Peyer's patch (tissue), 4 donors: ENCODE measurements at regions not wholly inside any gene's neighbourhood (a gene's known extent, or its start where the extent isn't known, plus 50 kb on each side); places are given as distances from the start of the nearest gene placed in this dataset.
"Not testable (repeated sequence)": the region's sequence is repeated elsewhere in the genome, so short reads cannot be mapped to it uniquely, and the experiment has no call there.

Source experiments
- DNase-seq, 3 donors: peaks; one replicate each; pipeline ENCODE4 v3.0.0-alpha.2; 2017 to 2019
- H3K27ac ChIP-seq, 4 donors: fragments of 200-600 bp; sonication (generic); one replicate each; pipeline ENCODE4 v1.5.1; 2016 to 2019
- H3K27me3 ChIP-seq, 2 donors: fragments of 200-600 bp; sonication (generic); one replicate each; pipeline ENCODE4 v1.5.1; 2019
- H3K36me3 ChIP-seq, 3 donors: fragments of 200-600 bp; sonication (generic); one replicate each; pipeline ENCODE4 v1.5.1; 2016 to 2019
- H3K4me1 ChIP-seq, 4 donors: fragments of 200-600 bp; sonication (generic); one replicate each; pipeline ENCODE4 v1.5.1; 2016 to 2019
- H3K4me3 ChIP-seq, 4 donors: fragments of 200-600 bp; sonication (generic); 1 replicate in 3 of 4; 2 replicates in 1 of 4; pipeline ENCODE4 v1.5.1; 2016 to 2019; ENCODE audit warnings: mild to moderate bottlenecking in 1 of 4
- H3K9me3 ChIP-seq, 4 donors: fragments of 200-600 bp; sonication (generic); one replicate each; pipeline ENCODE4 v1.5.1; 2016 to 2019; ENCODE audit warnings: mild to moderate bottlenecking in 1 of 4
- POLR2A ChIP-seq, 2 donors: fragments of 450-650 bp; IDR thresholded peaks; one replicate each; pipeline ENCODE4 v1.5.1; 2017; ENCODE audit warnings: antibody characterized with exemption in 2 of 2, mild to moderate bottlenecking in 2 of 2, moderate library complexity in 2 of 2
- TF ChIP-seq, protein P1 (sequence below), 6 experiments: fragments of 450-650 bp in 4 of 6; fragments of 200-600 bp in 2 of 6; sonication (generic) in 1 of 6; IDR thresholded peaks; one replicate each; pipeline ENCODE4 v1.5.1; 2017 to 2019; ENCODE audit warnings: antibody characterized with exemption in 6 of 6, mild to moderate bottlenecking in 3 of 6, moderate library complexity in 1 of 6

DNA sequence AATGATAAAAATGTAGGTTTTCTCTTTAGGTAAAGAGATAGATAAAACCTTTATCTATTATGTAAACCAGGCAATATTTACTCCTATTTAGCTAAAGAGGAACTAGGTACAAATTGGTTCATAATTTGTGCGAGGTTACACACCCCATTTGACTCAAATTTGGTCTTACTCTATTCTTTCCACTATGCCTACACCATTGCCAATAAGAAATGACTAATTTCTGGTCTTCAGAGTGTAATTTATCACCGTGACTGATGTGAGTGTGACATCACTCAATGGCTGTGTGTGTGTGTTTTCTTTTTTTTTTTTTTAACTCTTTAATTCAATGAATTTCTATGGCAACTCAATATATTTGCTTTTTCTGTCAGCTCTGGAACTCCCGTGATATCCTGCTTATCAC lies 955.8 kb downstream of the TDRD15 start:
- Histone ChIP-seq H3K27me3 (no peaks in the 10 kb centered on the region), H3K9me3 (no peaks in the 10 kb centered on the region), H3K36me3 (no peaks in the 10 kb centered on the region), H3K27ac (no peak overlapping the region), H3K4me1 (no peaks in the 10 kb centered on the region), H3K4me3 (no peak overlapping the region)
- TF ChIP-seq, protein P1, sequence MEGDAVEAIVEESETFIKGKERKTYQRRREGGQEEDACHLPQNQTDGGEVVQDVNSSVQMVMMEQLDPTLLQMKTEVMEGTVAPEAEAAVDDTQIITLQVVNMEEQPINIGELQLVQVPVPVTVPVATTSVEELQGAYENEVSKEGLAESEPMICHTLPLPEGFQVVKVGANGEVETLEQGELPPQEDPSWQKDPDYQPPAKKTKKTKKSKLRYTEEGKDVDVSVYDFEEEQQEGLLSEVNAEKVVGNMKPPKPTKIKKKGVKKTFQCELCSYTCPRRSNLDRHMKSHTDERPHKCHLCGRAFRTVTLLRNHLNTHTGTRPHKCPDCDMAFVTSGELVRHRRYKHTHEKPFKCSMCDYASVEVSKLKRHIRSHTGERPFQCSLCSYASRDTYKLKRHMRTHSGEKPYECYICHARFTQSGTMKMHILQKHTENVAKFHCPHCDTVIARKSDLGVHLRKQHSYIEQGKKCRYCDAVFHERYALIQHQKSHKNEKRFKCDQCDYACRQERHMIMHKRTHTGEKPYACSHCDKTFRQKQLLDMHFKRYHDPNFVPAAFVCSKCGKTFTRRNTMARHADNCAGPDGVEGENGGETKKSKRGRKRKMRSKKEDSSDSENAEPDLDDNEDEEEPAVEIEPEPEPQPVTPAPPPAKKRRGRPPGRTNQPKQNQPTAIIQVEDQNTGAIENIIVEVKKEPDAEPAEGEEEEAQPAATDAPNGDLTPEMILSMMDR (IDR thresholded peaks at IDR 0.05), result no peak
- no peak for TF ChIP-seq POLR2A (IDR thresholded peaks at IDR 0.05)
- no peak for DNase-seq

DNA sequence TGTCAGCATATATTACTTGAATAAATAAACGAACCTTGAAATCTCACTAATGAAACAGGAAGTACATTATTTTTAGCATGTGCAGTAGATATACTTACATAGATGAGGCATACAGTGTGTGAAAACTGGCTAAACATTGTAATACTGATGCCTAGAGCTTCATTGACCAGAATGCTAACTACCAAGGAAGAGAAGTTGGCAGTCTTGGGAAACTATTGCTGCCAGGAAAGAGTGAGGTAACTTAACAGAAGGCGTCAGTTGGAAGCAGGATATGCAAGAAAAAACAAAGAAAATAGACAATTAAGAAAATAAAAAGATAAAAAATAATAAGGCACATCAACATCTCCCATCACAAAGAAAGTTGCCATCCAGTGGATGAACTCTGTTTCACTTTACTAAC lies 963.0 kb downstream of the TDRD15 start:
- no peaks in the 10 kb centered on the region for H3K4me1 ChIP-seq
- DNase-seq, result no peak
- H3K27ac ChIP-seq, result no peak overlapping the region
- no peaks in the 10 kb centered on the region for H3K36me3 ChIP-seq
- TF ChIP-seq, protein P1 (IDR thresholded peaks at IDR 0.05), result no peak
- TF ChIP-seq POLR2A (IDR thresholded peaks at IDR 0.05), result no peak
- no peaks in the 10 kb centered on the region for H3K9me3 ChIP-seq
- H3K4me3 ChIP-seq, result no peak overlapping the region
- no peaks in the 10 kb centered on the region for H3K27me3 ChIP-seq

DNA sequence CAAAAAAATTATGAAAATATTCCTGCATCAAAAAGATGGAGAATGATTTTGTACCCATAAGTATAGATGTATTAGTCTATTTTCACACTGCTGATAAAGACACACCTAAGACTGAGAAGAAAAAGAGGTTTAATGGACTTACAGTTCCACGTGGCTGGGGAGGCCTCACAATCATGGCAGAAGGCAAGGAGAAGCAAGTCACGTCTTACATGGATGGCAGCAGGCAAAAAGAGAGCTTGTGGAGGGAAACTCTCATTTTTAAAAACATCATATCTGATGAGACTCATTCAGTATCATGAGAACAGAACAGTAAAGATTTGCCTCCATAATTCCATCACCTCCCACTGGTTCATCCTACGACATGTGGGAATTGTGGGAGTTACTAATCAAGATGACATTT lies 979.8 kb downstream of the TDRD15 start:
- not testable (repeated sequence) for H3K27me3 ChIP-seq, DNase-seq, H3K9me3 ChIP-seq, H3K4me1 ChIP-seq, H3K4me3 ChIP-seq, H3K27ac ChIP-seq, H3K36me3 ChIP-seq

DNA sequence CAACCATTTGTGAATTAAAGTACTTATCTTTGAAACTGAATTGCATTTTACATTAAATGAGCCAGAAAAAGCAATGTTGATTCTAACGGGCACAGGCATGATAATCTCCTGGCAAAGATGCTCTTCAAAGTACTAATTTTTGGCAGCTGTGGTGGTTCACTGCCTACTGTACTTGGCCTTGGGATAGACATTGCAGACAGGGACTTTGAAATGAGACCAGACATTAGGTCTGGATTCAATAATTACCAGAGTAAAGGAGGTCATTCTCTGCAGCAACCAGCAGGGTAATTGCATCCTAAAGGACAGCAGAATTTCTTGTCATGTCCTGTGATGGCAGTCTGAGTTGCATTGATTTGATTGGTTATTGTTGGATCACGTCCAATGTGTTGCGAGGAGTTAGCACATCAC lies 986.5 kb downstream of the TDRD15 start:
- Histone ChIP-seq H3K27me3 (no peaks in the 10 kb centered on the region), H3K9me3 (no peaks in the 10 kb centered on the region), H3K4me3 (no peak overlapping the region), H3K27ac (no peak overlapping the region), H3K36me3 (no peaks in the 10 kb centered on the region), H3K4me1 (no peaks in the 10 kb centered on the region)
- no peak for TF ChIP-seq POLR2A (IDR thresholded peaks at IDR 0.05)
- TF ChIP-seq, protein P1 (IDR thresholded peaks at IDR 0.05), result no peak
- DNase-seq, result no peak

DNA sequence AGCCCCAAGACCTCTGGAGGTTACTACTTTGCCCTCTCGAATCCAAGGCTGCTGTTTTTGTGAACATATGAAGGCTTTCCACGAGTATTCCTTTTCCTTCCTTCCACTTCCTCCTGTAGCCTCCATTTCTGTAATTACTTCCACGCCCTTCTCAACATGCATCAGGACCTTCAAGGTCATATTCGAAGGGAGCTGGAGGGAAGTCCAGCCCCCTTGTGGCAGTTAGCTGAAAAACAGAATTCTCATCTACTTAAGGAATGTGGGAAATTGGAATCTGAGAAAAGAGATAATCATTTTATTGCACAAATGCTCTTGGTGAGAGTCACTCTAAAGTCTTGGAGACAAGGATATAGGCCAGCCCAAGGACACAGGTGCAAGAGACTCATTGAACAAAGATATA lies 1000.2 kb downstream of the TDRD15 start:
- no peak for DNase-seq
- H3K4me3 ChIP-seq, result no peak overlapping the region
- no peak for TF ChIP-seq POLR2A (IDR thresholded peaks at IDR 0.05)
- TF ChIP-seq, protein P1 (IDR thresholded peaks at IDR 0.05), result no peak
- no peaks in the 10 kb centered on the region for H3K4me1 ChIP-seq
- H3K27ac ChIP-seq, result no peak overlapping the region
- no peaks in the 10 kb centered on the region for H3K27me3 ChIP-seq
- peaks cover 0 to 4% (median 0%) of the 10 kb centered on the region in 4 donors for H3K9me3 ChIP-seq
- no peaks in the 10 kb centered on the region for H3K36me3 ChIP-seq

DNA sequence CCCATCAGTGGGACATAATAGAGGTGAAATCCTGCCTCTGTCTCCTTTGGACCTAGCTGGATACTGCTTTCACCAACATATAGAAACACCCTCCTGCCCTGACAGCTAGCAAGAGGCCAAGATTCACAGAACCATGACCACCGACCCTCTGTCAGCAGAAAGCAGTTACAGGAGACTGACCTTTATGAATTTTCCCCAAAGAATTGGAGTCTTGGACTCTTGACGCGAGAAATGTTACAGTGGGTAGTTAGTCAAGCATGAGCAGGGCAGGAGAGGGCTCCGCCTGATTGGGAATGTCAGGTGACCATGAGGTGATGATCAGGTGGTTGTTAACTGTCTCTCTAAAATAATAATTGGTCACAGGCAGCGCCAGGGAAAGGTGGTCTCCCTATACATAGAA lies 1002.3 kb downstream of the TDRD15 start:
- no peaks in the 10 kb centered on the region for H3K36me3 ChIP-seq
- TF ChIP-seq, protein P1 (IDR thresholded peaks at IDR 0.05), result no peak
- TF ChIP-seq POLR2A (IDR thresholded peaks at IDR 0.05), result no peak
- DNase-seq, result no peak
- H3K27ac ChIP-seq, result no peak overlapping the region
- H3K4me3 ChIP-seq, result no peak overlapping the region
- no peaks in the 10 kb centered on the region for H3K4me1 ChIP-seq
- H3K27me3 ChIP-seq, result no peaks in the 10 kb centered on the region
- H3K9me3 ChIP-seq, result peaks cover 0 to 4% (median 0%) of the 10 kb centered on the region in 4 donors
